ENCODE measurements at regions not wholly inside any gene's neighbourhood (a gene's known extent, or its start where the extent isn't known, plus 50 kb on each side); places are given as distances from the start of the nearest gene placed in this dataset.

DNA sequence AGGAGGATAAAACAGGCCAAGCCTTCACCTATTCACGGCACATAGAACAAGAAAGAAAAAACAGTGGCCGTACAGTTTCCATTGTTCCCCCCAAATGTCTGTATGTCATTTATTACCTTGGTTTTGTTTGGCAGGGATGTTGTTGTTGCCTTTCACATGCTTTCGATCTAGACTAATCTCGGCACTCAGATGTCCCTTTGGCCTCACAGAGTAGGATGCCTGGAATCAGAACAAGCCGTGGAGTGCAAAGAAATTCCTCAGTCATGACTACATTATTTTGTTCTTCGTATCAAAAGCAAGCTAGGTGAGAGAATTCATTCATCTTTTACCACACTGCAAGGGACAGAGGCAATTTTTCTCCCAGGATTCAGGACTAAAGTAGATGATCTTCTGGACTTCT is 106.9 kb downstream of the SMIM20 start:
- TF ChIP-seq, protein P1, sequence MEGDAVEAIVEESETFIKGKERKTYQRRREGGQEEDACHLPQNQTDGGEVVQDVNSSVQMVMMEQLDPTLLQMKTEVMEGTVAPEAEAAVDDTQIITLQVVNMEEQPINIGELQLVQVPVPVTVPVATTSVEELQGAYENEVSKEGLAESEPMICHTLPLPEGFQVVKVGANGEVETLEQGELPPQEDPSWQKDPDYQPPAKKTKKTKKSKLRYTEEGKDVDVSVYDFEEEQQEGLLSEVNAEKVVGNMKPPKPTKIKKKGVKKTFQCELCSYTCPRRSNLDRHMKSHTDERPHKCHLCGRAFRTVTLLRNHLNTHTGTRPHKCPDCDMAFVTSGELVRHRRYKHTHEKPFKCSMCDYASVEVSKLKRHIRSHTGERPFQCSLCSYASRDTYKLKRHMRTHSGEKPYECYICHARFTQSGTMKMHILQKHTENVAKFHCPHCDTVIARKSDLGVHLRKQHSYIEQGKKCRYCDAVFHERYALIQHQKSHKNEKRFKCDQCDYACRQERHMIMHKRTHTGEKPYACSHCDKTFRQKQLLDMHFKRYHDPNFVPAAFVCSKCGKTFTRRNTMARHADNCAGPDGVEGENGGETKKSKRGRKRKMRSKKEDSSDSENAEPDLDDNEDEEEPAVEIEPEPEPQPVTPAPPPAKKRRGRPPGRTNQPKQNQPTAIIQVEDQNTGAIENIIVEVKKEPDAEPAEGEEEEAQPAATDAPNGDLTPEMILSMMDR (IDR thresholded peaks at IDR 0.05; ENCODE audit: borderline replicate concordance, extremely low read depth, low read length, poor library complexity, severe bottlenecking), result no peak
- TF ChIP-seq EZH2 (IDR thresholded peaks at IDR 0.05; ENCODE audit: borderline replicate concordance, low read depth, low read length, severe bottlenecking), result no peak
